ENCODE measurements at regions not wholly inside any gene's neighbourhood (a gene's known extent, or its start where the extent isn't known, plus 50 kb on each side); places are given as distances from the start of the nearest gene placed in this dataset.

DNA sequence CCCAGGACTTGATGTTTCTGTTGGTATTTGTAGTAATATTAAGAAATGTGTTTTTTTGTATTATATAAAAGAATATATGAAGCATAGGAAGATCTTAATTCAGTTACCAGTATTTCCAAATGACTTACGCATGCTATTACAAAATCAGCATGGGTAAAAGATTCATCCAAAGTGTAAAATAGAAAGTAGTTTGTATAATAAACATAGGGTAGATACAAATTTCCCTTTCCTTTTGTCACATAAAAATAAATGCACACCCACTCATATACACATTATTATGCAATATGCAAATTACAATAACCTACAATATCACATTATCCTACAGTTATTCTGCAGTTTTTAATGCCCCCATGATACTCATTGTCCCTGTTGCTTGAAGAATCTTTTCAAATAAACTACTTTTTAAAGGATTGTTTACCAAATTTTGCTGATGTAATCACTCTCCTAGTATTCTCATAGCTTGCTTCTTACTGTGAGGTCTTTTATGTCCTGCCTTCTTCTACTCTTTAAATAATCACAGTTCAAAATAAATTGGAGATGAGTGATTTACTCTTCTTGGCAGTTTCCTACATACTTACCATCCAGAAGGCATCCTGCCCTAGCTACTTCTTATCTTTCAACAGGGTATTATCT is 244.0 kb downstream of the CASP12 start:
- TF ChIP-seq, protein P1, sequence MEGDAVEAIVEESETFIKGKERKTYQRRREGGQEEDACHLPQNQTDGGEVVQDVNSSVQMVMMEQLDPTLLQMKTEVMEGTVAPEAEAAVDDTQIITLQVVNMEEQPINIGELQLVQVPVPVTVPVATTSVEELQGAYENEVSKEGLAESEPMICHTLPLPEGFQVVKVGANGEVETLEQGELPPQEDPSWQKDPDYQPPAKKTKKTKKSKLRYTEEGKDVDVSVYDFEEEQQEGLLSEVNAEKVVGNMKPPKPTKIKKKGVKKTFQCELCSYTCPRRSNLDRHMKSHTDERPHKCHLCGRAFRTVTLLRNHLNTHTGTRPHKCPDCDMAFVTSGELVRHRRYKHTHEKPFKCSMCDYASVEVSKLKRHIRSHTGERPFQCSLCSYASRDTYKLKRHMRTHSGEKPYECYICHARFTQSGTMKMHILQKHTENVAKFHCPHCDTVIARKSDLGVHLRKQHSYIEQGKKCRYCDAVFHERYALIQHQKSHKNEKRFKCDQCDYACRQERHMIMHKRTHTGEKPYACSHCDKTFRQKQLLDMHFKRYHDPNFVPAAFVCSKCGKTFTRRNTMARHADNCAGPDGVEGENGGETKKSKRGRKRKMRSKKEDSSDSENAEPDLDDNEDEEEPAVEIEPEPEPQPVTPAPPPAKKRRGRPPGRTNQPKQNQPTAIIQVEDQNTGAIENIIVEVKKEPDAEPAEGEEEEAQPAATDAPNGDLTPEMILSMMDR (IDR thresholded peaks at IDR 0.05), result no peak
- no peak for TF ChIP-seq EP300 (IDR thresholded peaks at IDR 0.05)
- no peak for TF ChIP-seq POLR2AphosphoS5 (IDR thresholded peaks at IDR 0.05)

Measured in stomach (tissue), 4 donors.